ENCODE measurements at regions not wholly inside any gene's neighbourhood (a gene's known extent, or its start where the extent isn't known, plus 50 kb on each side); places are given as distances from the start of the nearest gene placed in this dataset.

- TF ChIP-seq CTCF (IDR thresholded peaks at IDR 0.05 in 8 of 11, conservative IDR thresholded peaks at IDR 0.05 in 3 of 11) (no peak), POLR2A (IDR thresholded peaks at IDR 0.05) (no peak)
These were observed 303.3 kb upstream of the DAB1 start for GRCh38 chr1:57727121-57727520.

Data from spleen (tissue), 7 donors.